ENCODE measurements at regions not wholly inside any gene's neighbourhood (a gene's known extent, or its start where the extent isn't known, plus 50 kb on each side); places are given as distances from the start of the nearest gene placed in this dataset.
"Not testable (repeated sequence)": the region's sequence is repeated elsewhere in the genome, so short reads cannot be mapped to it uniquely, and the experiment has no call there.

DNA sequence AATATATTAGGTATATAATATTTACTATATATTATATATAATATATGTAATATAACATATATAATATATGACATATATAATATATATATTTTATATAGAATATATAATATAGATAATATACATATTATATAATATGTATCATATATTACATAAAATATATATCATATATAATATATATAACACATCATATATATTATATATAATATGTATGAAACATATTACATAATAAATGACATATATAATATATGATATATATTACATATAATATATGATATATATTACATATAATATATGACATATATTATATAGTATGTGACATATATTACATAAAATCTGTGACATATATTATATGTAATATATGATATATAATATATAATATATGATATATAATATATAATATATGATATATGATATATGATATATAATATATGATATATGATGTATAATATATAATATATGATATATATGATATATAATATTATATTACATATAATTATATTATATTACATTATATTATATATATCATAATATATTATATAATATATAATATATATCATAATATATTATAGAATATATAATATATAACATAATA is 119.5 kb upstream of the RIMBP3 start:
- Histone ChIP-seq H3K27me3 (no peaks in the 10 kb centered on the region), H3K4me3 (no peak overlapping the region), H3K9me3 (no peaks in the 10 kb centered on the region), H3K27ac (no peak overlapping the region), H3K36me3 (no peaks in the 10 kb centered on the region), H3K4me1 (no peaks in the 10 kb centered on the region)
- no peak for DNase-seq
- TF ChIP-seq POLR2A (IDR thresholded peaks at IDR 0.05): no peak
- TF ChIP-seq, protein P1, sequence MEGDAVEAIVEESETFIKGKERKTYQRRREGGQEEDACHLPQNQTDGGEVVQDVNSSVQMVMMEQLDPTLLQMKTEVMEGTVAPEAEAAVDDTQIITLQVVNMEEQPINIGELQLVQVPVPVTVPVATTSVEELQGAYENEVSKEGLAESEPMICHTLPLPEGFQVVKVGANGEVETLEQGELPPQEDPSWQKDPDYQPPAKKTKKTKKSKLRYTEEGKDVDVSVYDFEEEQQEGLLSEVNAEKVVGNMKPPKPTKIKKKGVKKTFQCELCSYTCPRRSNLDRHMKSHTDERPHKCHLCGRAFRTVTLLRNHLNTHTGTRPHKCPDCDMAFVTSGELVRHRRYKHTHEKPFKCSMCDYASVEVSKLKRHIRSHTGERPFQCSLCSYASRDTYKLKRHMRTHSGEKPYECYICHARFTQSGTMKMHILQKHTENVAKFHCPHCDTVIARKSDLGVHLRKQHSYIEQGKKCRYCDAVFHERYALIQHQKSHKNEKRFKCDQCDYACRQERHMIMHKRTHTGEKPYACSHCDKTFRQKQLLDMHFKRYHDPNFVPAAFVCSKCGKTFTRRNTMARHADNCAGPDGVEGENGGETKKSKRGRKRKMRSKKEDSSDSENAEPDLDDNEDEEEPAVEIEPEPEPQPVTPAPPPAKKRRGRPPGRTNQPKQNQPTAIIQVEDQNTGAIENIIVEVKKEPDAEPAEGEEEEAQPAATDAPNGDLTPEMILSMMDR (IDR thresholded peaks at IDR 0.05): no peak

DNA sequence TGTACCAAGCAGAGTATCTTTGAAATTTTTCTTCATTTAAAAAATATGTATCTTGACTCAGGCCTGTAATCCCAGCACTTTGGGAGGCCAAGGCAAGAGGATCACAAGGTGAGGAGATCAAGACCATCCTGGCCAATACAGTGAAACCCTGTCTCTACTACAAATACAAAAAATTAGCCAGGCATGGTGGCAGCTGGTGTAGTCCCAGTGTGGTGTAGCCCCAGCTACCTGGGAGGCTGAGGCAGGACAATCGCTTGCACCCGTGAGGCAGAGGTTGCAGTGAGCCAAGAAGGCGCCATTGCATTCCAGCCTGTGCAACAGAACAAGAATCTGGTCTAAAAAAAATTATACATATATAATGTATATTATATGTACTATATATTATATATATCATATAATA is 118.7 kb upstream of the RIMBP3 start:
- H3K36me3 ChIP-seq: not testable (repeated sequence)

More for the DNA sequence above, 118.7 kb upstream of the RIMBP3 start:
- H3K27me3 ChIP-seq, H3K9me3 ChIP-seq, H3K4me3 ChIP-seq, H3K4me1 ChIP-seq, H3K27ac ChIP-seq: not testable (repeated sequence)
- DNase-seq: peak in 2 of 3 donors; percentile 49 to 96

Measured in Peyer's patch (tissue), 4 donors.